ENCODE measurements at regions not wholly inside any gene's neighbourhood (a gene's known extent, or its start where the extent isn't known, plus 50 kb on each side); places are given as distances from the start of the nearest gene placed in this dataset.
"Not testable (repeated sequence)": the region's sequence is repeated elsewhere in the genome, so short reads cannot be mapped to it uniquely, and the experiment has no call there.

DNA sequence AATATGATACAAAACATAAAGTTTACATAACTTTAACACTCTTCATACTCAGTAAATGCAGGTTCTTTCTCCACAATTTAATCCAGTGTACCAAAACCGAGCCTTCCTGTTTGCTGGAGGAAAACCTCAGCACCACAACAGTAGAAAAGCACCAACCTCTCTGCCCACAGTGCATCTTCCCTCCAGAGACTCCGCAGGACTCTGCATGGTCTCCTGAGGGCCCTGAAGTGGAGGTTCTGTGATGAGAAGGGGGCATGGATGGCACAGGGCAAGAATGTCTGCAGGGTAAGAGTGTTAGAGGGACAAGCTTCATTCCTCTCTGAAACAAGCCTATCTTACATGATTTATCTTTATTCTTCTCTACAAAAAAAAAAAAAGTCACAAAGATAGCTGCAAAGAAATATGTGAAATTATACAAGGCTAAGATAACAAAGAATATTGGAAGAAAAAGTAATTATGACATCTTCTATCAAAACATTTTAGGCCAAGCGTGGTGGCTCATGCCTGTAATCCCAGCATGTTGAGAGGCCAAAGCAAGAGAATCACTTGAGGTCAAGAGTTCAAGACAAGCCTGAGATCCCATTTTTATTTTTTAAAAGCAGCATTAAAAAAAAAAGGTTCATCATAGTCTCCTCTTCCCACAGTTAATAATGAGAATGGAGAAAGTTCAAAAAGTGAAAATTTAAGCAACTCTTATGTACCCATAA lies 102.0 kb downstream of the VPREB1 start:
- no peak for DNase-seq

DNA sequence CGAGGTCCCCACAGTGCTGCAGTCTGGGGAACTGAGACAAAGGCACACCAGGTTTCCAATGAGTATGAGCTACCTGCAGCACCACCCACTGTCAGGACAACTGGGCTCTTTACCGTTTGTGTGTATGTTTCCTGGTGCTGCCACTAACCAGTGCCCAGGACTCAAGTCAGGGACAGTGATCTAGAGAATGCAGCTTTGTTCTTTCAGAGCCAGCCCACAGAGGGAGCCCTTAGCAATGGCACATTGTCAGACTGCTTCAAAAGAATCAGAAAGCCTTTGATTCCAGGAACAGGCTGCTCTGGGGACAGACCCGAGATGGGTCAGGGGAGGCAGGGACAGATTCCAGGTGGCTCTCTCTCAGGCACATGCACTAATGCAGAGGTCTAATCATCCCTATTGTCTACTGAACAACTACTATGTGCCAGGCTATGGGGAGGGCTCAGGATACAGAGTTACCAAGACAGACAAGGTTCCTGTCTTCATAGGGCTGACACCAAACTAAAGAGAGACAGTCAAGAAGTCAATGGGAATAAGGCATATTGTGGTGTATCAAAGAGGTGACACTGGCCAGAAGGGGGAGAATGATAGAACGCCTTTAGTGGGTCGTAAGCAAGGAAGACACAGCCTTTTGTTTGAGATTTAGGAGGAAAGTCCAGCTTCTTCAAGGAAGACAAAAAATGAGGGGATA lies 103.7 kb downstream of the VPREB1 start:
- DNase-seq: no peak

DNA sequence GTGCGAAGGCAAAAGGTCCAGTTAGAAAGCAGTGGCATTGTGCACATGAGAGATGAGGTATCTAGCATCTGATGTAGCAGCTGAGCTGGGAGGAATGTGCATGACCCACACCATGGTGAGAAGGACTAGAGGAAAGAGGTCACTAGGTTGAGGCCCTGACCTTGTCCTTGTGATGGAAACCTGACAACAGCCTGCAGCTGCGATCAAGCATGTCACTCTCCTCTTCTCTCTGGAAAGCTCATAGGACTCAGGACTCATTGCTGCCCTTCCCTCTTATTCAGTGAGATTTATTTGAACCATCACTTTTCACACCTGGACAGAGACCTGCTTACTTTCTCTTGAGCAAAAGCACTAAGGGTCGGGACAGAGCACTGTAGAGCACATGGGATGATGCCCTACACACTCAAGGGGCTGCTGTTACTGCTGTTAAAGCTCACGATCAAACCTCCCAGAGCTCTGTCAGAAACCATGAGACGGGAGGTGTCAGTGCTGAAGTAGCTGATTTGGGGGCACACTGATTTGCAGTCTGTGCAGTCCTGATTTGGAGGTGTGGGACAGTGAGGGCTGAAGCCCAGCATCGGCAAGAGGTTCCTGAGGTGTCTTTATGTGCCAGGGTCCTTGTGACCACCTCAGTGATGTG lies 104.3 kb downstream of the VPREB1 start:
- no peak for DNase-seq

DNA sequence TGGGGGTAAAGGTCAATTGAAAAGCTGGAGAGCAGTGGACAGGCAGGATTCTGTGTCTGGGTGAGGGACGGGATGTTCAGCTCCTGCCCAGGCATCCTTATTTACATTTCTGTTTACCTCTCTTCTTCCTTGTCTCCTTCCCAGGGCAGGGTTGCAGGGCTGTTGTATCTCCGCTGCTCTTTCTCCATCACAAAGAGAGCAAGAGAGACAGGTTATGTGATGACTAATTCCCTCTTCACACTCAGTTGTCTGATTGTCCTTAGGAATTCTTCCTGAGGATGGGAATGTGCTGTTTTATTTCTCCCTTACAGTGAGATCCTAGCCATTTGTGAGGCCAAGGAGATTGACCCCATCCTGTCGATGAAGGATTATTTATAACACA lies 104.9 kb downstream of the VPREB1 start:
- DNase-seq: no peak

DNA sequence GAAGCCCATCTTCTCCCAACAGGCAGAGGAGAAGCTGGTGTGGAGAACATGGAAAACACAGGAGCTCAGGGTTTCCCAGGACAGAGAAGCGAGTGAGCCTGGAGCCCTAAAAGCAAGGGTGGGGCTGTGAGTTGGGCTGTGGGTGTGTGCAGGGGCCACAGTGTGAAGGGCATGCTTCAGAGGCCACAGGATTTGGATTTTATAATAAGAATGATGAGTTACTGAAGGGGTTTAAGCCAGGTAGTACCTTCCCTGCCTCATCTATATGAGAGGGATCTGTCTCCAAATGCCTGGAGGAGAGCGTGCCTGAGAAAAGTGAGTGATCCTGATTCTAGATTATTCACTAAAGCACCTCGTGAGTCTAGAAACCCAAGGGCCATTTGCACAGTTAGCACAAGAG lies 106.8 kb downstream of the VPREB1 start:
- DNase-seq: no peak

DNA sequence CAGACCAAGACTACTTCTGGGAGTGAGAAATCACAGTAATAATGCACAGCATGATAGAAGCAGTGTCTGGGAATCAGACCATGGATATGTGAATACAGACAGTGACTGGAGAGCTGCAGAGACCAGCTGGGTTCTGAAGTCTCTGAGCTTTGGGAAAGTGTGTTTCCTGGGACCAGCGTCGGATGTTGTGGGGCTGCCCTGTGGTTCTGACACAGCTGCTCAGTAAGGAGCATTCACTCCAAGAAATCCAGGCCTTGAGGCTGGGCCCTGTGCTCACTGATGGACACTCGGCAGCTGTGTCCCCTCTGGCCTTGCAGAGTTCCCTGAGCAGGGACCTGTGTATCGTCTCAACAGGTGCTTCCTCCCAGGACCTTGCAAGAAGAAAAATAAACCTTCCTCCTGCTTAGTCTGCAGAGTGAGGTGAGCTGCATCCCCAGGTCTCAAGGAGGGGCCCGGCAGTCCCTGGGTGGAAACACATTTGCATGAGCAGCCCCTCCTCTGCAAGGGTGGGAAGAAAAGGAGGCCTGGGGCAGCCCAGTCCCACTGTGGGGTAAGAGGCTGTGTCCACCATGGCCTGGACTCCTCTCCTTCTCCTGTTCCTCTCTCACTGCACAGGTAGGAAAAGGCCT lies 107.9 kb downstream of the VPREB1 start:
- no peak for DNase-seq

DNA sequence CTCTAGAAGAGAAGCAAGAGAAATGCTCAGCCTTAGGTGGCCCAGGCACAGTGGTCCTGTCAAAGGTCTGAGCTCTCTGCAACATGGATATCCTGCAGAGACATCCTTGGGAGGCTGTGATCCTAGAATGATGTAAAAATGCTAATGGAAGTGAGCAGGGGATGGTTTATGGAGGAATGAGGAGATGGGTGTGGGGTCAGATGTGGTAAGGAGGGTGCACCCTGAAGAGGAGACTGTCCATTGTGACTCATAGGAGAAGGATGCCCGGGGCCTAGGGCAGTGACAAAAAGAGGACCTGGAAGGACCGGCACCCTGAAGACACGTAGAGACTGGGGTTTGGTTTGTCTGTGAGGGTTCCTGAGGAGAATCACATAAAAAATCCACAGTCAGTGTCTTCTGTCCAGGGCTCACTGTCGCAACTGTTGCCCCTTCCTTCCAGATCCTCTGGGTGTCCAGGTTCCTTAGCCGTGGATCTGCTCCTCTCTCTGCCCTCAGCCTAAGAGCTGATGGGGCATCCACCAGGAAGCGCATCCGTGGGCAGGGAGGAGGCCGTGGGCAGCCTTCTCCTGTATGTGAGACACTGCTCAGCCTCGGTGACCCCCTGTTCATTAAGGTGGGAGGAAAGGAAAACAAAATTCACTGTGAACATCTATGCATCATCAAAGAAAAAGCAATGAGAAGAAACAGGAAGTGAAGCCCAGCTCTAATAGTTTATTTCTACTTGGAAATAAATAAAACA lies 110.7 kb downstream of the VPREB1 start:
- no peak for DNase-seq

DNA sequence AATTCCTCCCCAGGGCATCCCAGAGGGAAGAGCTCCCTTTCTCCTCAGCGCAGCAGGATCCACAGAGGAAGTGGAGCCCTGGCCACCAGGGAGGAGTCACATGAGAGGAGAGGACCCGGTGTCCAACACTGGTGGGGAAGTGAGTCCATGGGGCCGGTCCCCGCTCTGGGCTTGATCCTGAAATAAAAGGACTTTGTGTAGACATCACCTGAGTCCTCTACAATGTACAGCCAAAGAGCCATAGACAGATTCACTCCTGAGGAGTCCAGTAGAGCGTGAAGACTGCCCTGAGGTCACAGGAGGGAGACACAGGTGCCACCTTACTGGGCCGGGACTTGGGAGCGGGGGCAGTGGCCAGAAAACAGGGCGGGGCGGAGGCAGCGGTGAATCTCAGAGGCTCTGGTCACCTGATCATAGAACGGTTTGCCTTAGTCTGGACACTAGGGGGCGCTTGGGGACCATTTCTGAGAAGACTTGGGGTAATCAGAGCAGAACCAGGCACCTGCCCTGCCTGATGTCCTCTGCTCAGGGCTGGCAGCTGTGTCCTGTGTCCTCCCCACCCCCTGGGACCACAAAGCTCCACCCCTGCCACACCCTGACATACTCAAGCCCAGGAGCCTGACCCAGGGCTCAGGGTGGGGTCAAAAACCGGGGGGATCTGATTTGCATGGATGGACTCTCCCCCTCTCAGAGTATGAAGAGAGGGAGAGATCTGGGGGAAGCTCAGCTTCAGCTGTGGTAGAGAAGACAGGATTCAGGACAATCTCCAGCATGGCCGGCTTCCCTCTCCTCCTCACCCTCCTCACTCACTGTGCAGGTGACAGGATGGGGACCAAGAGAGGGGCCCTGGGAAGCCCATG lies 112.7 kb downstream of the VPREB1 start:
- DNase-seq: peak; percentile 25

DNA sequence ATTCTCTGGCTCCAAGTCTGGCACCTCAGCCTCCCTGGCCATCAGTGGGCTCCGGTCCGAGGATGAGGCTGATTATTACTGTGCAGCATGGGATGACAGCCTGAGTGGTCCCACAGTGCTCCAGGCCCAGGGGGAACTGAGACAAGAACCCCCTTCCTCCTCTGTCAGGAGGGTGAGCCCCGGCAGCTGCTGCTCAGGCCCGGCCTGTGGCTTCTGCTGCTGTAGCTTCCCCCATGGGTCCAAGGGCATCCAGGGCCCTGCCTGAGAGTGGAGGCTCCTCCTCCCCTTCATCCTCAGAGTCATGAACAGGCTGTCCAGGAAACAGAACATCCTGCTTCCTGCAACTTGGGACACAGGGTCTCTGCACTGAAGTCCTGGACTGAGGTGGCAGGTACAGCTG lies 113.6 kb downstream of the VPREB1 start:
- DNase-seq: no peak

DNA sequence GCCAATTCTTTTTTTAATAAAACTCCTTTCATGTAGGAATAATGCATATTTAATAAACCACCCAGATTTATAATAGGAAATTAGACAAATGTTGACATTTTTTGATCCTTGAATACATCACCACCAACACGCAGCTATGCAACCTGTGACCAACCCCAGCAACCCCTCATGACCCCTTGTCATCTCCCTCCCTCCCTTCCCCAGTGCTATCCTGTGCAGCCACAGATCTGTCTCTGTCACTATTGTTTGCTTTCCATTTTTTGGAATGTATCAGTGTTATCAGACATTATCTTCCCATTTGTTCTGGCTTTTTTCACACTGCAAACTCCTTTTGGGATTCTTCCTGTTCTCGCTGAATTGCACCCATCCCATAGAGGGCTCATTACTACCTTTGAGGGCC lies 114.1 kb downstream of the VPREB1 start:
- no peak for DNase-seq

DNA sequence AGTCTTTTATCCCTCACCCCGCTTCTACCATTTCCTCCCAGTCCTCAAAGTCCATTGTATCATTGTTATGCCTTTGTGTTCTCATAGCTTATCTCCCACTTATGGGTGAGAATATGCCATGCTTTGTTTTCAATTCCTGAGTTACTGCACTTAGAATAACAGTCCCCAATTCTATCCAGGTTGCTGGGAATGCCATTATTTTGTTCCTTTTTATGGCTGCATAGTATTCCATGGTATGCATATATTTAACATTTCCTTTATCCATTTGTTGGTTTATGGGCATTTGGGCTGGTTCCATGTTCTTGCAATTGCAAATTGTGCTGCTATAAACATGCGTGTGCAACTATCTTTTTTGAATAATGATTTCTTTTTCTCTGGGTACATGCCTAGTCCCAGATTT lies 114.9 kb downstream of the VPREB1 start:
- DNase-seq: no peak

DNA sequence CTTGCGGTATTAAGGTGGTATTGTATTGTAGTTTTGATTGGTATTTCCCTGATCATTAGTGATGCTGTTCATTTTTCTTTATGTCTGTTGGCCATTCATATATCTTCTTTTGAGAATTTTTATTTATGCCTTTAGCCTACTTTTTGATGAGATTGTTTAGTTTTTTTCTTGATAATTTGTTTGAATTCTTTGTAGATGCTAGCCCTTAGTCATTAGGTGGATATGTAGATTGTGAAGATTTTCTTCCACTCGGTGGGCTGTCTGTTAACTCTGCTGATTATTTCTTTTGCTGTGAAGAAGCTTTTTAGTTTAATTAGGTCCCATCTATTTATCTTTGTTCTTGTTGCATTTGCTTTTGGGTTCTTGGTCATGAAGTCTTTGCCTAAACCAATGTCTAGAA lies 115.4 kb downstream of the VPREB1 start:
- no peak for DNase-seq

DNA sequence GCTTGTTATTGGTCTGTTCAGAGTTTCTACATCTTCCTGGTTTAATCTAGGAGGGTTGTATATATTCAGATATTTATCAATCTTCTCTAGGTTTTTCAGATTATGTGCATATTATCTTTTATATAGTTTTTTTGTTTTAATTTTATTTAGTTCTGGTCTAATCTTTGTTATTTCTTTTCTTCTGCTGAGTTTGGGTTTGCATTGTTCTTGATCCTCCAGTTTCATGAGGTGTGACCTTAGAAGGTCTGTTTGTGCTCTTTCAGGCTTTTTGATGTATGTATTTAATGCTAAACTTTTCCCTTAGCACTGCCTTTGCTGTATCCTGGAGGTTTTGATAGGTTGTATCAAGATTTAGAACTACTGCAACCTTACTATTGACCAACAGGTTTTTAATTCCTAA lies 117.7 kb downstream of the VPREB1 start:
- no peak for DNase-seq

DNA sequence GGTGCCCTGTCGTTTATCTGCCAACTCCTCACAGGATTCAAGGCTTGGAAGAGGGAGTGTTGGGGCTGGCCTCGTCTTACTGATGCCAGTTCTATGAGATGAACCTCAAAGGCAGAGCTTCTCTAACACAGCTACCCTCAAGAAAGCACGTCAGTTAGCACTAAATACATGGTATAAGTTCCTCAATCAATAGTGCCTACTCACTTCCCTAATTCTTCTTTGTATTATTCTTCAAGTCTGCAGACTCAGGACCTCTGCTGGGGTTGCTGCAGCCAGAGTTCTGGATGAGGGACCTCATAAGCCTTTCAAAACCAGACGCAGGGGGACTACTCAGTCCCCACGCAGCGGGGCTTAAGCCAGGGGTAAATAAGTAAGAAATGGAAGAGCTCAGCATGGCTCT lies 118.3 kb downstream of the VPREB1 start:
- no peak for DNase-seq

DNA sequence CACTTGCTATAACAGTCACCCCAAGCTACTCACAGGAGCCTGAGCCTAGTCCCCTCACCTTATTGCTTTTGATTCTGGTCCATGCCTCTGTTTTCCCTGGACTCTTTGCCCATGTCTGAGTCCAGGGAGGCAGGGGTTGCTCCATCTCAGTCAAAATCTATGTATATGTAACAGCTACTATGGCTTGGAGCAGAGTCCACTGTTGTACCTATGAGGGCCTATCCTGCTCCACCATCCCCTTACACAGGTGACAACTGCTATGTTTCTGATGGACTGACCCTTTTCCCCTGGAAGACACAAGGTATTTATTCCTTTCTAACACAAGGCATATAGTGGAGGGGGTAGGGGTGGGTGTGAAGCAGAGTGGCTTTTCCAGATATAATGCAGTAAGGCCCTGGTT lies 119.6 kb downstream of the VPREB1 start:
- no peak for DNase-seq

DNA sequence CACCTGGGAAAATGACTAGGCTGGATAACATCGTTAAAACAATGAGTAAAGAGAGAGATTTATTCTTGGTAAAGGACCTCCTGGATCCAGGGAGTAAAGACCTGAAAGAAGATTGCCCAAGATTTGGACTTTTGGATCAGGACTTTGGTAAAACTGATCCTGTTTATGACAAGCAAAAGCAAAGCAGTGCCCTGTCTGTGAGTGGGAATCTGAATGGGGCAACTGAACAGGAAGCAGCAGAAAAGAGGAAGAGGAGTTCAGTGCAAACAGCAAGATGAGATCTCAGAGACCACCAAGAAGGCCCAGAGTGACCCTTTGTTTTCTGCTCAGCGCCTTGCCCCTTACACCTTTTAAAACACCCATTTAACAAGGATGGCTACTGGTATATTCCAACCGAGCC lies 122.0 kb downstream of the VPREB1 start:
- DNase-seq: no peak

DNA sequence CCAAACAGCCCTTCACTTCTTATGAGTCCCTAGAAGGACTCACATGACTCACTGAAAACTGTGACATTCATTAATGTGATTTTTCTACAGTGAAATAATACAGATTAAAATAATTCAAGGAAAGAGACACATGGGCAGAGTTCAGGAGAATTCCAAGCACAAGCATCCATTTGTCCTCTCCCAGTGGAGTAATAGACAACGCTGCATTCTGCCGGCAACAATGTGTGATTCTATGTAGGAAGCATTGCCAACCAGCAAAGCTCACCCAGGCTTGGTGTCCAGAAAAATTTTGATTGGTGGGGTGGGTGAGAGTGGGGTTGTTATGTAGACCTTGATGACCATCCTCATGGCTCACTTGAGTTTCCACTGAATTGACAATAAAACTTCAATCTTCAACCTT lies 123.9 kb downstream of the VPREB1 start:
- DNase-seq: no peak

DNA sequence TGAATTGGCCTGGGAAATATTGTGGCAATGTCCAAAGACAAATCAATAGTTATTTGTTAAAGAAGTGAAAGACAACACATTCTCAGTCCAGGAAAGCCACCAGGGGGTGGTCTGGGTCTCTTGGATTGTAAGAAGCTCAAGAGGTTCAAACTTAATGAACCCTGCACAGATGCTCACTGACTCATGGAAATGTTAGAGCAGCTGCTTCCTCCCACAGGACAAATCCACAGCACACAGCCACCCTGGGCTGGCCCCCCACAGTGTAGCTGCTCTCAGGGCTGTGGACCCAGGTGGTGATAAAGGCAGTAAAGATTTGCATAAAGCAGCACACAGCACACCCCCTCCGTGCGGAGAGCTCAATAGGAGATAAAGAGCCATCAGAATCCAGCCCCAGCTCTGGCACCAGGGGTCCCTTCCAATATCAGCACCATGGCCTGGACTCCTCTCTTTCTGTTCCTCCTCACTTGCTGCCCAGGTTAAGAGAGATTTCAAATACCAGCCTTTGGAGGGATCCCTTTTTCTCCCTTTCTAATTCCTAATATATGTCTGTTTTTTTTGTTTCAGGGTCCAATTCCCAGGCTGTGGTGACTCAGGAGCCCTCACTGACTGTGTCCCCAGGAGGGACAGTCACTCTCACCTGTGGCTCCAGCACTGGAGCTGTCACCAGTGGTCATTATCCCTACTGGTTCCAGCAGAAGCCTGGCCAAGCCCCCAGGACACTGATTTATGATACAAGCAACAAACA lies 124.8 kb downstream of the VPREB1 start:
- not testable (repeated sequence) for DNase-seq

DNA sequence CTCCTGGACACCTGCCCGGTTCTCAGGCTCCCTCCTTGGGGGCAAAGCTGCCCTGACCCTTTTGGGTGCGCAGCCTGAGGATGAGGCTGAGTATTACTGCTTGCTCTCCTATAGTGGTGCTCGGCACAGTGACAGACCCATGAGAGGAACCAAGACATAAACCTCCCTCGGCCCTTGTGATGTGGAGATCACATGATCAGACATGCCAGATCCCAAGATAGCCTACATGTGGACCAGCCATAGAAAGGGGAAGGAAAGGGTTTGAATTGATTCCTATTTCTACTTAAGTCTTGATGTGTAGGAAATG lies 125.3 kb downstream of the VPREB1 start:
- no peak for DNase-seq

DNA sequence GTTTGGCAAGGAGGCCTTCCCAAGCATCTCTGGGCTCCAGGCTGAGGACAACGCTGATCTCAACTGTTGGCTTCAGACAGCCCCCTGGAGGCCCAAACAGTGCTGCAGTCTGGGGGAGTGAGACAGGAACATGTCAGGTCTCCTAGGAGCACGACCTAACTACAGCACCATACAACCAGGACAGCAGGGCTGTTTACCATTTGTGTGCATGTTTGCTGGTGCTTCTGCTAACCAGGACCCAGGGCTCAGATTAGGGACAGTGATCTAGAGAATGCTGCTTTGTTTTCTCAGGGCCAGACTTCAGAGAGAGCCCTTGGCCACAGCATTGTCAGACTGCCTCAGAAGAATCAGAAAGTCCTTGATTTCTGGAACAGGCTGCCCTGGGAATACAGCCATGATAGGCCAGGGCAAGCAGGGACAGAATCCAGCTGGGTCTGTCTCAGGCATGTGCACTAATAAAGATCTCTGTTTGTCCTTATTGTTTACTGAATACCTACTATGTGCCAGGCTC lies 126.5 kb downstream of the VPREB1 start:
- DNase-seq: no peak

DNA sequence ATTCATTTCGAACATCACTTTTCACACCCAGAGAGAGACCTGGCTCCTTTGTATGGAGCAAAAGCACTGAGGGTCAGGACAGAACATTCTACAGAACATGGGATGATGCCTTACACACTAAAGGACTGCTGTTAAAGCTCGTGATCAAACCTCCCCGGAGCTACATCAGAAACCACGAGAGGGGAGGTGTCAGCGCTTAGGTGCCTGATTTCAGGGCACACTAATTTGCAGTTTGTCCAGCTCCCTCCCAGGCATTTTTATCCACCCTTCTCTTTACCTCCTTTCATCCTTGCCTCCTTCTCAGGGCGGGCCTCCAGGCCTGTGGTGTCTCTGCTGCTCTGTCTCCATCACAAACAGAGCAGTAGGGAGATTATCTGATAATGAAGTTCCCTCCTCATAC lies 127.5 kb downstream of the VPREB1 start:
- no peak for DNase-seq

DNA sequence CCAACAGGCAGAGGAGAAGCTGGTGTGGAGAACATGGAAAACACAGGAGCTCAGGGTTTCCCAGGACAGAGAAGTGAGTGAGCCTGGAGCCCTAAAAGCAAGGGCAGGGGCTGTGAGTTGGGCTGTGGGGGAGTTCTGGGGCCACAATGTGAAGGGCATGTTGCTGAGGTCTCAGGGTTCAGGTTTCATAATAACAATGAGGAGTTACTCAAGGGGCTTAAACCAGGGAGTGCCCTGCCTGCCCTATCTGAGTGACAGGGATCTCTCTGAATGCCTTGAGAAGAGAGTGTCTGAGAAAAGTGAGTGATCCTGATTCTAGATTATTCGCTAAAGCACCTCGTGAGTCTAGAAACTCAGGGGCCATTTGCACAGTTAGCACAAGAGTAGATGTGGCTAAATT lies 129.6 kb downstream of the VPREB1 start:
- no peak for DNase-seq
